ENCODE measurements at regions not wholly inside any gene's neighbourhood (a gene's known extent, or its start where the extent isn't known, plus 50 kb on each side); places are given as distances from the start of the nearest gene placed in this dataset.

- DNase-seq: no peak
Measured at GRCh38 chr3:104606812-104607211, 759.9 kb upstream of the ALCAM start.

- DNase-seq: no peak
Measured at GRCh38 chr3:104610730-104611652, 755.7 kb upstream of the ALCAM start.

GRCh38 chr3:104612218-104612617 lies 754.5 kb upstream of the ALCAM start:
- DNase-seq: no peak

GRCh38 chr3:104614564-104614963 lies 752.1 kb upstream of the ALCAM start:
- no peak for DNase-seq

- no peak for DNase-seq
Measured at GRCh38 chr3:104628185-104628789, 738.4 kb upstream of the ALCAM start.

GRCh38 chr3:104629038-104629437 lies 737.7 kb upstream of the ALCAM start:
- DNase-seq: no peak

GRCh38 chr3:104631254-104631653 lies 735.5 kb upstream of the ALCAM start:
- DNase-seq: no peak

- DNase-seq: no peak
Measured at GRCh38 chr3:104632521-104632920, 734.2 kb upstream of the ALCAM start.

- DNase-seq: no peak
Measured at GRCh38 chr3:104632947-104633346, 733.8 kb upstream of the ALCAM start.

GRCh38 chr3:104635872-104636580 lies 730.7 kb upstream of the ALCAM start:
- DNase-seq: no peak

- DNase-seq: no peak
Measured at GRCh38 chr3:104642827-104643226, 723.9 kb upstream of the ALCAM start.

- no peak for DNase-seq
Measured at GRCh38 chr3:104646196-104646595, 720.5 kb upstream of the ALCAM start.

- no peak for DNase-seq
Measured at GRCh38 chr3:104648823-104649222, 717.9 kb upstream of the ALCAM start.

GRCh38 chr3:104669083-104669482 lies 697.6 kb upstream of the ALCAM start:
- DNase-seq: no peak

GRCh38 chr3:104672331-104672730 lies 694.4 kb upstream of the ALCAM start:
- DNase-seq: no peak

- DNase-seq: no peak
Measured at GRCh38 chr3:104673981-104674380, 692.7 kb upstream of the ALCAM start.

GRCh38 chr3:104676241-104676640 lies 690.5 kb upstream of the ALCAM start:
- no peak for DNase-seq

GRCh38 chr3:104677932-104678331 lies 688.8 kb upstream of the ALCAM start:
- no peak for DNase-seq

- no peak for DNase-seq
Measured at GRCh38 chr3:104685492-104685891, 681.2 kb upstream of the ALCAM start.

- no peak for DNase-seq
Measured at GRCh38 chr3:104687362-104687761, 679.3 kb upstream of the ALCAM start.

GRCh38 chr3:104696470-104696869 lies 670.2 kb upstream of the ALCAM start:
- DNase-seq: no peak

- no peak for DNase-seq
Measured at GRCh38 chr3:104711406-104711805, 655.3 kb upstream of the ALCAM start.

GRCh38 chr3:104715972-104716371 lies 650.7 kb upstream of the ALCAM start:
- no peak for DNase-seq

- no peak for DNase-seq
Measured at GRCh38 chr3:104717828-104718196, 648.9 kb upstream of the ALCAM start.

Measured in NCI-H187 treated with DMSO at 0.1 percent for 48 hours (cell line).